GM23338 (cell line): ENCODE measurements at regions not wholly inside any gene's neighbourhood (a gene's known extent, or its start where the extent isn't known, plus 50 kb on each side); places are given as distances from the start of the nearest gene placed in this dataset.

Experiments
- ATAC-seq: fragments of 200-7000 bp; cut with Tn5 transposase; 3 replicates; pipeline ENCODE4 v1.9.1; 2020
- DNase-seq: peaks from one replicate; pipeline ENCODE4 v3.0.0-alpha.2; 2015; ENCODE audit warnings: low spot score
- H2AFZ ChIP-seq: fragments of 200-600 bp; sonication (generic); 2 replicates; pipeline ENCODE4 v1.8.0; 2016; ENCODE audit warnings: antibody characterized with exemption, mild to moderate bottlenecking, moderate library complexity
- H3F3A ChIP-seq: fragments of 200-600 bp; sonication (generic); replicated peaks from 2 replicates; pipeline ENCODE4 v1.8.0; 2017; ENCODE audit warnings: antibody characterized with exemption, mixed run types, low read depth
- H3K27ac ChIP-seq: fragments of 200-600 bp; sonication (generic); 2 replicates; pipeline ENCODE4 v1.6.1; 2016; ENCODE audit warnings: low read depth
- H3K27me3 ChIP-seq: fragments of 200-600 bp; sonication (generic); 2 replicates; pipeline ENCODE4 v1.8.0; 2016; ENCODE audit warnings: mild to moderate bottlenecking, mixed run types, moderate library complexity; ENCODE audit not compliant: insufficient read depth
- H3K36me3 ChIP-seq: fragments of 200-600 bp; sonication (generic); 2 replicates; pipeline ENCODE4 v1.8.0; 2016; ENCODE audit warnings: mild to moderate bottlenecking; ENCODE audit not compliant: insufficient read depth
- H3K4me1 ChIP-seq: fragments of 200-600 bp; sonication (generic); 2 replicates; pipeline ENCODE4 v1.8.0; 2016; ENCODE audit warnings: mild to moderate bottlenecking, moderate library complexity; ENCODE audit not compliant: insufficient read depth
- H3K4me2 ChIP-seq: fragments of 200-600 bp; sonication (generic); 2 replicates; pipeline ENCODE4 v1.7.1; 2017; ENCODE audit warnings: mixed run types
- H3K4me3 ChIP-seq: fragments of 200-600 bp; sonication (generic); 2 replicates; pipeline ENCODE4 v1.6.1; 2016; ENCODE audit warnings: mixed run types
- H3K79me2 ChIP-seq: fragments of 200-600 bp; sonication (generic); replicated peaks from 2 replicates; pipeline ENCODE4 v1.8.0; 2017; ENCODE audit warnings: mild to moderate bottlenecking; ENCODE audit not compliant: insufficient read depth
- H3K9me2 ChIP-seq: fragments of 200-600 bp; sonication (generic); 2 replicates; pipeline ENCODE4 v1.8.0; 2017; ENCODE audit not compliant: insufficient read depth
- H4K20me1 ChIP-seq: fragments of 200-600 bp; sonication (generic); replicated peaks from 2 replicates; pipeline ENCODE4 v1.8.0; 2017; ENCODE audit warnings: mild to moderate bottlenecking; ENCODE audit not compliant: insufficient read depth
- H3K27ac Mint-ChIP-seq: 2 replicates; pipeline ENCODE4 v1.8.0; 2020; ENCODE audit warnings: inconsistent platforms, mild to moderate bottlenecking, moderate library complexity, mixed read lengths
- H3K27me3 Mint-ChIP-seq: 3 replicates; pipeline ENCODE4 v1.8.0; 2022; ENCODE audit warnings: low read depth, mild to moderate bottlenecking, moderate library complexity, mixed read lengths, inconsistent platforms; ENCODE audit not compliant: insufficient read depth, poor library complexity
- H3K36me3 Mint-ChIP-seq: 3 replicates; pipeline ENCODE4 v1.8.0; 2021; ENCODE audit warnings: low read depth, mild to moderate bottlenecking, inconsistent platforms, moderate library complexity, mixed read lengths
- H3K4me1 Mint-ChIP-seq: 3 replicates; pipeline ENCODE4 v1.8.0; 2020; ENCODE audit warnings: mild to moderate bottlenecking, inconsistent platforms, mixed read lengths
- H3K4me3 Mint-ChIP-seq: 3 replicates; pipeline ENCODE4 v1.8.0; 2021; ENCODE audit warnings: moderate library complexity, mild to moderate bottlenecking, inconsistent platforms, mixed read lengths
- H3K9me3 Mint-ChIP-seq: 3 replicates; pipeline ENCODE4 v1.8.0; 2020; ENCODE audit warnings: moderate library complexity, mild to moderate bottlenecking, inconsistent platforms, mixed read lengths
- EZH2 ChIP-seq: fragments of 200-600 bp; sonication (generic); IDR thresholded peaks from one replicate; pipeline ENCODE4 v1.8.0; 2017; ENCODE audit warnings: antibody characterized with exemption, mild to moderate bottlenecking, low read depth; ENCODE audit not compliant: unreplicated experiment
- EZH2phosphoT487 ChIP-seq: fragments of 200-600 bp; sonication (generic); IDR thresholded peaks from one replicate; pipeline ENCODE4 v1.8.1; 2018; ENCODE audit warnings: antibody characterized with exemption; ENCODE audit not compliant: unreplicated experiment
- JUNB ChIP-seq: IDR thresholded peaks from one replicate; pipeline ENCODE4 v1.6.1; 2016; ENCODE audit warnings: antibody characterized with exemption; ENCODE audit not compliant: unreplicated experiment
- POLR2AphosphoS5 ChIP-seq: IDR thresholded peaks from 2 replicates; pipeline ENCODE4 v1.6.1; 2016; ENCODE audit warnings: antibody characterized with exemption, low read depth
- STAT1 ChIP-seq: IDR thresholded peaks from one replicate; pipeline ENCODE4 v1.6.1; 2016; ENCODE audit warnings: antibody characterized with exemption; ENCODE audit not compliant: unreplicated experiment
- ZNF331 ChIP-seq: fragments of 250-450 bp; sonication (Bioruptor Pico); IDR thresholded peaks from 2 replicates; pipeline ENCODE4 v1.5.0; 2020; ENCODE audit warnings: low read depth, mild to moderate bottlenecking, moderate library complexity
- TF ChIP-seq, protein P1 (sequence below), 2 experiments: fragments of 200-600 bp in 1 of 2; sonication (generic) in 1 of 2; conservative IDR thresholded peaks; 2 replicates each; pipeline versions ENCODE4 v1.5.1 to v1.6.1; 2016 to 2017; ENCODE audit warnings: antibody characterized with exemption in 2 of 2, low read depth in 2 of 2, mild to moderate bottlenecking in 2 of 2, moderate library complexity in 1 of 2
- TF ChIP-seq, protein P2 (sequence below): IDR thresholded peaks from one replicate; pipeline ENCODE4 v1.6.1; 2018; ENCODE audit warnings: antibody characterized with exemption; ENCODE audit not compliant: unreplicated experiment

DNA sequence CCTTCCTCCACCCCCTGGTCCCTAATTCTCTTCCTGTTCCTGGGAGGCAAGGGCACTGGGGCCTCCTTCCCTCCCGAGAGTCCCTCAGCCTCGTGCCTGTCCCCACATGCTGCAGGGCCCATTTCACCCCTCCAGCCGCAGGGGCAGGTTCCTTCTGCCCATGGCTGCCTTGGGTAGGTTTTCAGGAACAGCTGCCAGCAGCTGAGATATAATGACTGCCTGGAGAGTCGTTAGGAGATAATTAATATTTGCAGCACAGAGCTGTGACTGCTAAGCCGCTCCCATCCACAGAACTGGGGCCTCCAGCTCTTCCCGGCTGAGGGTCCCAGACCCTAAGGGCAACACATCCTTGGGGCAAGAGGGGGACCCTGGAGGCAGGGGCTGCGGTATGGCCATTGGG, 211.9 kb upstream of the LHX5 start (continued):
- no peak for TF ChIP-seq POLR2AphosphoS5

DNA sequence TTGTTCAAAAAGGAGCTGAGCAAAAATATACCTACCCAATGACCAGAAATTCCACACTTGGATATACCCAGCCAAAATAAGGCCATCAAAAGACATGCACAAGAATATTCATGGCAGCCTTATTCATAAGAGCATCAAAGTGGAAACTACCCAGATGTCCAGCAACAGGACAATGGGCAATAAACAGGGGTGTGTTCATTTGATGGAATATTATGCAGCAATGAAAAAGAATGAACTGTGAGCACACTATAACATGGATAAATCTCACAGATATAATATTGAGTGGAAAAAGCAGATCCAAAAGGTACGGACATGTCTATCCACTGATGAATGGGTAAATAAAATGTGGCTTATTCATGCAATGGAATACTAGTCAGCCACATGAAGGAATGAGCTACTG, 209.2 kb upstream of the LHX5 start:
- ATAC-seq: no peak
- H2AFZ ChIP-seq: no peak overlapping the region
- H3K27me3 ChIP-seq: no peaks in the 10 kb centered on the region
- H3K36me3 Mint-ChIP-seq: no peaks in the 10 kb centered on the region
- H3F3A ChIP-seq: no peaks in the 10 kb centered on the region
- no peak overlapping the region for H3K4me2 ChIP-seq
- H3K9me3 Mint-ChIP-seq: peaks cover 5% of the 10 kb centered on the region; the same call in 1 of the 3 replicates
- H3K4me1 Mint-ChIP-seq: peaks cover 3% of the 10 kb centered on the region; the same call in 1 of the 3 replicates
- H3K79me2 ChIP-seq: no peaks in the 10 kb centered on the region
- H3K27ac ChIP-seq: no peak overlapping the region
- no peaks in the 10 kb centered on the region for H3K36me3 ChIP-seq
- no peaks in the 10 kb centered on the region for H3K4me1 ChIP-seq
- H3K9me2 ChIP-seq: no peaks in the 10 kb centered on the region
- TF ChIP-seq ZNF331 (CRISPR knock-in tag) (no peak), POLR2AphosphoS5 (no peak), JUNB (no peak), STAT1 (no peak), EZH2 (no peak), EZH2phosphoT487 (no peak)
- TF ChIP-seq, protein P1, sequence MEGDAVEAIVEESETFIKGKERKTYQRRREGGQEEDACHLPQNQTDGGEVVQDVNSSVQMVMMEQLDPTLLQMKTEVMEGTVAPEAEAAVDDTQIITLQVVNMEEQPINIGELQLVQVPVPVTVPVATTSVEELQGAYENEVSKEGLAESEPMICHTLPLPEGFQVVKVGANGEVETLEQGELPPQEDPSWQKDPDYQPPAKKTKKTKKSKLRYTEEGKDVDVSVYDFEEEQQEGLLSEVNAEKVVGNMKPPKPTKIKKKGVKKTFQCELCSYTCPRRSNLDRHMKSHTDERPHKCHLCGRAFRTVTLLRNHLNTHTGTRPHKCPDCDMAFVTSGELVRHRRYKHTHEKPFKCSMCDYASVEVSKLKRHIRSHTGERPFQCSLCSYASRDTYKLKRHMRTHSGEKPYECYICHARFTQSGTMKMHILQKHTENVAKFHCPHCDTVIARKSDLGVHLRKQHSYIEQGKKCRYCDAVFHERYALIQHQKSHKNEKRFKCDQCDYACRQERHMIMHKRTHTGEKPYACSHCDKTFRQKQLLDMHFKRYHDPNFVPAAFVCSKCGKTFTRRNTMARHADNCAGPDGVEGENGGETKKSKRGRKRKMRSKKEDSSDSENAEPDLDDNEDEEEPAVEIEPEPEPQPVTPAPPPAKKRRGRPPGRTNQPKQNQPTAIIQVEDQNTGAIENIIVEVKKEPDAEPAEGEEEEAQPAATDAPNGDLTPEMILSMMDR (conservative IDR thresholded peaks at IDR 0.05; ENCODE audit: low read depth in 2 of 2): no peak
- TF ChIP-seq, protein P2, sequence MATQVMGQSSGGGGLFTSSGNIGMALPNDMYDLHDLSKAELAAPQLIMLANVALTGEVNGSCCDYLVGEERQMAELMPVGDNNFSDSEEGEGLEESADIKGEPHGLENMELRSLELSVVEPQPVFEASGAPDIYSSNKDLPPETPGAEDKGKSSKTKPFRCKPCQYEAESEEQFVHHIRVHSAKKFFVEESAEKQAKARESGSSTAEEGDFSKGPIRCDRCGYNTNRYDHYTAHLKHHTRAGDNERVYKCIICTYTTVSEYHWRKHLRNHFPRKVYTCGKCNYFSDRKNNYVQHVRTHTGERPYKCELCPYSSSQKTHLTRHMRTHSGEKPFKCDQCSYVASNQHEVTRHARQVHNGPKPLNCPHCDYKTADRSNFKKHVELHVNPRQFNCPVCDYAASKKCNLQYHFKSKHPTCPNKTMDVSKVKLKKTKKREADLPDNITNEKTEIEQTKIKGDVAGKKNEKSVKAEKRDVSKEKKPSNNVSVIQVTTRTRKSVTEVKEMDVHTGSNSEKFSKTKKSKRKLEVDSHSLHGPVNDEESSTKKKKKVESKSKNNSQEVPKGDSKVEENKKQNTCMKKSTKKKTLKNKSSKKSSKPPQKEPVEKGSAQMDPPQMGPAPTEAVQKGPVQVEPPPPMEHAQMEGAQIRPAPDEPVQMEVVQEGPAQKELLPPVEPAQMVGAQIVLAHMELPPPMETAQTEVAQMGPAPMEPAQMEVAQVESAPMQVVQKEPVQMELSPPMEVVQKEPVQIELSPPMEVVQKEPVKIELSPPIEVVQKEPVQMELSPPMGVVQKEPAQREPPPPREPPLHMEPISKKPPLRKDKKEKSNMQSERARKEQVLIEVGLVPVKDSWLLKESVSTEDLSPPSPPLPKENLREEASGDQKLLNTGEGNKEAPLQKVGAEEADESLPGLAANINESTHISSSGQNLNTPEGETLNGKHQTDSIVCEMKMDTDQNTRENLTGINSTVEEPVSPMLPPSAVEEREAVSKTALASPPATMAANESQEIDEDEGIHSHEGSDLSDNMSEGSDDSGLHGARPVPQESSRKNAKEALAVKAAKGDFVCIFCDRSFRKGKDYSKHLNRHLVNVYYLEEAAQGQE: no peak
- H3K27me3 Mint-ChIP-seq: peaks cover 2% of the 10 kb centered on the region
- no peak overlapping the region for H3K4me3 ChIP-seq
- H3K27ac Mint-ChIP-seq: no peak overlapping the region
- no peaks in the 10 kb centered on the region; the same call in 1 of the 2 replicates for H4K20me1 ChIP-seq
- no peak for DNase-seq
- H3K4me3 Mint-ChIP-seq: no peak overlapping the region
